HEK293 (cell line): ENCODE measurements at regions not wholly inside any gene's neighbourhood (a gene's known extent, or its start where the extent isn't known, plus 50 kb on each side); places are given as distances from the start of the nearest gene placed in this dataset.

Experiments used
- CTCF ChIA-PET: fragments of 350-600 bp; formaldehyde crosslinking; extraction: SDS; loops from one replicate; lab custom pipeline; 2021; ENCODE audit warnings: antibody characterized with exemption; lab: Yijun Ruan, JAX
- POLR2A ChIA-PET: fragments of 300-600 bp; formaldehyde crosslinking; extraction: SDS; loops from one replicate; lab custom pipeline; 2020; ENCODE audit warnings: antibody characterized with exemption, inconsistent platforms; lab: Yijun Ruan, JAX
- H3K27ac ChIP-seq: fragments of 200-500 bp; sonication (Bioruptor generic); 2 replicates; pipeline ENCODE4 v1.5.1; 2014; ENCODE audit warnings: low read depth, low read length, control low read depth, inconsistent platforms; ENCODE audit errors: extremely low read depth
- H3K36me3 ChIP-seq, 2 experiments: fragments of 200-500 bp in 1 of 2; sonication (Bioruptor generic) in 1 of 2; 1 replicate in 1 of 2; 2 replicates in 1 of 2; pipeline ENCODE4 v1.5.1; 2014 to 2017; ENCODE audit warnings: inconsistent platforms in 2 of 2, low read length in 2 of 2; ENCODE audit not compliant: control insufficient read depth in 2 of 2, insufficient read depth in 1 of 2
- H3K4me1 ChIP-seq: fragments of 200-500 bp; sonication (Bioruptor generic); 2 replicates; pipeline ENCODE4 v1.5.1; 2014; ENCODE audit warnings: mild to moderate bottlenecking, low read length, inconsistent platforms; ENCODE audit not compliant: control insufficient read depth, insufficient read depth
- H3K4me3 ChIP-seq: 2 replicates; pipeline ENCODE4 v1.5.1; 2011; ENCODE audit warnings: low read depth, mild to moderate bottlenecking, control low read depth, low read length, moderate library complexity
- H3K9me3 ChIP-seq: fragments of 200-500 bp; sonication (Bioruptor generic); 2 replicates; pipeline ENCODE4 v1.5.1; 2014; ENCODE audit warnings: low read depth, low read length, inconsistent platforms; ENCODE audit not compliant: control insufficient read depth, insufficient read depth
- SP2 ChIP-seq: fragments of 450-650 bp; formaldehyde crosslinking; IDR thresholded peaks from 2 replicates; pipeline ENCODE4 v1.5.1; 2016; ENCODE audit warnings: missing biosample characterization, missing genetic modification characterization
- TCF7L2 ChIP-seq: IDR thresholded peaks from 2 replicates; pipeline ENCODE4 v1.6.1; 2011; ENCODE audit warnings: low read depth, mild to moderate bottlenecking, inconsistent platforms, low read length, moderate library complexity, borderline replicate concordance
- ZBTB11 ChIP-seq: fragments of 450-650 bp; formaldehyde crosslinking; conservative IDR thresholded peaks from 2 replicates; pipeline ENCODE4 v1.5.1; 2016; ENCODE audit warnings: low read depth, missing biosample characterization, missing genetic modification characterization
- ZNF140 ChIP-seq: fragments of 450-650 bp; formaldehyde crosslinking; IDR thresholded peaks from 2 replicates; pipeline ENCODE4 v1.5.1; 2016; ENCODE audit warnings: missing biosample characterization, missing genetic modification characterization
- ZNF16 ChIP-seq: fragments of 450-650 bp; formaldehyde crosslinking; IDR thresholded peaks from 2 replicates; pipeline ENCODE4 v1.5.1; 2016; ENCODE audit warnings: low read depth, missing biosample characterization, missing genetic modification characterization
- ZNF211 ChIP-seq: fragments of 450-650 bp; formaldehyde crosslinking; IDR thresholded peaks from 2 replicates; pipeline ENCODE4 v1.5.1; 2016; ENCODE audit warnings: low read depth, missing biosample characterization, missing genetic modification characterization
- ZNF23 ChIP-seq: fragments of 450-650 bp; formaldehyde crosslinking; IDR thresholded peaks from 2 replicates; pipeline ENCODE4 v1.5.1; 2016; ENCODE audit warnings: missing biosample characterization, missing genetic modification characterization, borderline replicate concordance
- ZNF239 ChIP-seq: fragments of 450-650 bp; formaldehyde crosslinking; IDR thresholded peaks from 2 replicates; pipeline ENCODE4 v1.5.1; 2016; ENCODE audit warnings: missing biosample characterization, missing genetic modification characterization
- ZNF341 ChIP-seq: fragments of 450-650 bp; formaldehyde crosslinking; IDR thresholded peaks from 2 replicates; pipeline ENCODE4; 2016; ENCODE audit warnings: low read depth, missing biosample characterization, missing genetic modification characterization
- ZNF366 ChIP-seq: fragments of 450-650 bp; formaldehyde crosslinking; conservative IDR thresholded peaks from 2 replicates; pipeline ENCODE4 v1.5.1; 2016; ENCODE audit warnings: missing biosample characterization, missing genetic modification characterization
- ZNF37A ChIP-seq: fragments of 450-650 bp; IDR thresholded peaks from 2 replicates; pipeline ENCODE4 v1.5.1; 2018; ENCODE audit warnings: missing biosample characterization, missing genetic modification characterization
- ZNF510 ChIP-seq: fragments of 450-650 bp; formaldehyde crosslinking; IDR thresholded peaks from 2 replicates; pipeline ENCODE4 v1.5.1; 2018; ENCODE audit warnings: mild to moderate bottlenecking, missing genetic modification characterization, missing biosample characterization; ENCODE audit not compliant: insufficient replicate concordance
- ZNF514 ChIP-seq: fragments of 450-650 bp; formaldehyde crosslinking; IDR thresholded peaks from 2 replicates; pipeline ENCODE4 v1.5.1; 2016; ENCODE audit warnings: missing biosample characterization, missing genetic modification characterization
- ZNF555 ChIP-seq: fragments of 450-650 bp; formaldehyde crosslinking; conservative IDR thresholded peaks from 2 replicates; pipeline ENCODE4 v1.5.1; 2017; ENCODE audit warnings: missing biosample characterization, mild to moderate bottlenecking, missing genetic modification characterization, inconsistent platforms
- ZNF558 ChIP-seq: fragments of 450-650 bp; formaldehyde crosslinking; IDR thresholded peaks from 2 replicates; pipeline ENCODE4 v1.5.1; 2016; ENCODE audit warnings: missing biosample characterization, missing genetic modification characterization
- ZNF561 ChIP-seq: fragments of 450-650 bp; IDR thresholded peaks from 2 replicates; pipeline ENCODE4 v1.5.1; 2018; ENCODE audit warnings: missing biosample characterization, missing genetic modification characterization, borderline replicate concordance
- ZNF830 ChIP-seq: fragments of 450-650 bp; IDR thresholded peaks from 2 replicates; pipeline ENCODE4 v1.5.0; 2018; ENCODE audit warnings: missing biosample characterization, missing genetic modification characterization, low read depth, mild to moderate bottlenecking, moderate library complexity
- ZSCAN16 ChIP-seq: fragments of 450-650 bp; formaldehyde crosslinking; IDR thresholded peaks from 2 replicates; pipeline ENCODE4 v1.5.1; 2016; ENCODE audit warnings: missing biosample characterization, missing genetic modification characterization

- H3K27ac ChIP-seq = no peak overlapping the region
- H3K9me3 ChIP-seq = no peaks in the 10 kb centered on the region
- no peak overlapping the region for H3K4me3 ChIP-seq
- no peaks in the 10 kb centered on the region for H3K36me3 ChIP-seq
- CTCF ChIA-PET = interaction anchor here (0.6 kb wide), 1 partner anchor 256 kb away, joined by 4 read pairs; no protein-coding TSS in a partner anchor
- H3K4me1 ChIP-seq = peaks cover 2% of the 10 kb centered on the region
- TF ChIP-seq SP2 (tag by site-specific recombination) (no peak), ZNF23 (tag by site-specific recombination) (no peak), ZNF16 (tag by site-specific recombination) (no peak)
- TF ChIP-seq, all 188 proteins: peak for 0
- POLR2A ChIA-PET = no interaction called here
These were observed 244.8 kb upstream of the NCKAP5 start for GRCh38 chr2:133812826-133813617.

- TF ChIP-seq ZNF366 (no peak), ZBTB11 (no peak), ZNF211 (tag by site-specific recombination) (no peak), ZNF239 (no peak), ZNF514 (tag by site-specific recombination) (no peak), ZNF830 (tag by site-specific recombination) (no peak), ZNF555 (tag by site-specific recombination) (no peak), ZNF558 (tag by site-specific recombination) (no peak), ZNF510 (tag by site-specific recombination) (no peak), ZNF561 (tag by site-specific recombination) (no peak)
- TF ChIP-seq, all 188 proteins: peak for 0
- POLR2A ChIA-PET = no interaction called here
- no peak overlapping the region for H3K27ac ChIP-seq
- H3K4me3 ChIP-seq = no peak overlapping the region
- H3K4me1 ChIP-seq = peaks cover 7% of the 10 kb centered on the region
- H3K36me3 ChIP-seq = no peaks in the 10 kb centered on the region
- H3K9me3 ChIP-seq = no peaks in the 10 kb centered on the region
- CTCF ChIA-PET = no interaction called here
These were observed 246.6 kb upstream of the NCKAP5 start for GRCh38 chr2:133814890-133815289.

GRCh38 chr2:133816037-133816436 is 247.8 kb upstream of the NCKAP5 start:
- H3K27ac ChIP-seq = no peak overlapping the region
- POLR2A ChIA-PET = no interaction called here
- CTCF ChIA-PET = interaction anchor here (2.0 kb wide), 1 partner anchor 28 kb away, joined by 5 read pairs; no protein-coding TSS in a partner anchor
- H3K36me3 ChIP-seq = no peaks in the 10 kb centered on the region
- H3K4me1 ChIP-seq = peaks cover 7% of the 10 kb centered on the region
- TF ChIP-seq ZNF140 (no peak), ZNF37A (tag by site-specific recombination) (no peak), ZSCAN16 (no peak), TCF7L2 (no peak), ZNF341 (tag by site-specific recombination) (no peak)
- H3K9me3 ChIP-seq = no peaks in the 10 kb centered on the region
- H3K4me3 ChIP-seq = no peak overlapping the region
